VCaP (cell line): ENCODE measurements at regions not wholly inside any gene's neighbourhood (a gene's known extent, or its start where the extent isn't known, plus 50 kb on each side); places are given as distances from the start of the nearest gene placed in this dataset.

Experiments used
- H3K27ac ChIP-seq: fragments of 450-650 bp; 2 replicates; pipeline ENCODE4 v1.5.1; 2017
- TF ChIP-seq, protein P1 (sequence below): fragments of 450-650 bp; conservative IDR thresholded peaks from 2 replicates; pipeline ENCODE4 v1.5.1; 2017; ENCODE audit warnings: mild to moderate bottlenecking, moderate library complexity

DNA sequence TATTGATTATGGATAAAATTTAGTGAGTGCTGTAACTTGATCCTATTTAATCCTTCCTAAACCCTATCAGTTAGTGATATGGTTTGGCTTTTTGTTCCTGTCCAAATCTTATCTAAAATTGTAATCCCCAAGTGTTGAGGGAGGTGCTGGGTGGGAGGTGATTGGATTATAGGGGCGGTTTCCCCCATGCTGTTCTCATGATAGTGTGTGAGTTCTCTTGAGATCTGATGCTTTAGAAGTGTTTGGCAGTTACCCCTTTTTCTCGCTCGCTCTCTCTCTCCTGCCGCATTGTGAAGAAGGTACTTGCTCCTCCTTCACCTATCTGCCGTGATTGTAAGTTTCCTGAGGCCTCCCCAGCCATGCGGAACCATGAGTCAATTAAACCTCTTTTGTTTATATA is 134.0 kb upstream of the SUCLG2 start:
- TF ChIP-seq, protein P1, sequence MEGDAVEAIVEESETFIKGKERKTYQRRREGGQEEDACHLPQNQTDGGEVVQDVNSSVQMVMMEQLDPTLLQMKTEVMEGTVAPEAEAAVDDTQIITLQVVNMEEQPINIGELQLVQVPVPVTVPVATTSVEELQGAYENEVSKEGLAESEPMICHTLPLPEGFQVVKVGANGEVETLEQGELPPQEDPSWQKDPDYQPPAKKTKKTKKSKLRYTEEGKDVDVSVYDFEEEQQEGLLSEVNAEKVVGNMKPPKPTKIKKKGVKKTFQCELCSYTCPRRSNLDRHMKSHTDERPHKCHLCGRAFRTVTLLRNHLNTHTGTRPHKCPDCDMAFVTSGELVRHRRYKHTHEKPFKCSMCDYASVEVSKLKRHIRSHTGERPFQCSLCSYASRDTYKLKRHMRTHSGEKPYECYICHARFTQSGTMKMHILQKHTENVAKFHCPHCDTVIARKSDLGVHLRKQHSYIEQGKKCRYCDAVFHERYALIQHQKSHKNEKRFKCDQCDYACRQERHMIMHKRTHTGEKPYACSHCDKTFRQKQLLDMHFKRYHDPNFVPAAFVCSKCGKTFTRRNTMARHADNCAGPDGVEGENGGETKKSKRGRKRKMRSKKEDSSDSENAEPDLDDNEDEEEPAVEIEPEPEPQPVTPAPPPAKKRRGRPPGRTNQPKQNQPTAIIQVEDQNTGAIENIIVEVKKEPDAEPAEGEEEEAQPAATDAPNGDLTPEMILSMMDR, result no peak

DNA sequence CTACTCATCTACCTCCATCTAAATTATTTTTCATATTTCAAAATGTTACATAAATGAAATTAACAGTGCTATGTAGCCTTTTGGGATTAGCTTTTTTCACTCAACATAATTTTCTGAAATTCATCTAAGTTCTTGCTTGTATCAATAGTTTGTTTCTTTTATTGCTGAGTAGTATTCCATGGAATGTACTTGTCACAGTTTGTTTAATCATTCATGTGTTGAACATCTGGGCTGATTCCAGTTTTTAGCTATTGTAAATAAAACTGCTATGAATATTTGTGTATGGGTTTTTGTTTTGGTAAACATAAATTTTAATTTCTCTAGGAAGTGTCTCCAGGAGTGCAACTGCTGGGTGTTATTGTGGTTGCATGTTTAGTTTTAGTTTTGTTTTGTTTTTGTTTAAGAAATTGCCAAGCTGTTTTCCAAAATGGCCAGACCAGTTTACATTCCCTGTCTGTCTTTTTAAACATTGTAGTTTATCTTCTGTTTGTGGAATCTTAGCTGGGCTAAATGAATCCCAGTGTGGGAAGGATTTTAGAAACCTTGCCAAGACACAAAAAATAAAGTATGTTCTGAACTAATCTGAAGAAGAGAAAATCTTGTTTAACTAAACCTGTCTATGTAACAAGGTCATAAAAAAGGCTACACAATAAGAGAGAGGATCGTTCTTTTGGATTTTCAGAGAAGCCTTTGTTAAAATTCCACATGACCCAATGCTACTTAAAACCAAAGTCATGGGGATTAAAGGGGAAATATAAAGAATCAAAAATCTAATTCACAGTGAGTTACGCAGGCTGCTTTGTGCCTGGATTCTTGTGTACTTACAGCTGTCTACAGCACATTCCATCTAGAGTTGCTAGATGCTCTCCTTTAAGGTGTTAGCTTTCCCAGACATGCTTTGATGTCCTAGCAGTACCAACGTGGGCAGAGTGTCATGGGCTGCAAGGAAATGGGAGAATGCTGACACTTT is 129.2 kb upstream of the SUCLG2 start:
- TF ChIP-seq, protein P1, result no peak
- H3K27ac ChIP-seq, result no peak overlapping the region

More for the DNA sequence above, 134.0 kb upstream of the SUCLG2 start:
- H3K27ac ChIP-seq, result no peak overlapping the region

DNA sequence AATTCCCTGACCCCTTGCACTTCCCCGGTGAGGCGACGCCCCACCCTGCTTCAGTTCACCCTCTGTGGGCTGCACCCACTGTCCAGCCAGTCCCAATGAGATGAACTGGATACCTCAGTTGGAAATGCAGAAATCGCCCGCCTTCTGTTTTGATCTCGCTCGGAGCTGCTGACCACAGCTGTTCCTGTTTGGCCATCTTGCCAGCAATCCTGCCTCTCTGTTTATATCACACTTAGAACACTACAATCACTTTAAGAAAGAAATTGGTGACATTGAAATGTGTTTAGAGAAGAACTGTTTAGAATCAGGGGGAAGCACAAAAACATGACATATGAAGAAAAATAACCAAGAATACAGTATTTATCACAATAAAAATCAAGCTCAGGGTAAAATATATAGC is 127.5 kb upstream of the SUCLG2 start:
- TF ChIP-seq, protein P1, result no peak
- no peak overlapping the region for H3K27ac ChIP-seq

- TF ChIP-seq, protein P1, result no peak
- no peak overlapping the region for H3K27ac ChIP-seq
Observed at GRCh38 chr3:67781218-67781617, 126.8 kb upstream of the SUCLG2 start.

DNA sequence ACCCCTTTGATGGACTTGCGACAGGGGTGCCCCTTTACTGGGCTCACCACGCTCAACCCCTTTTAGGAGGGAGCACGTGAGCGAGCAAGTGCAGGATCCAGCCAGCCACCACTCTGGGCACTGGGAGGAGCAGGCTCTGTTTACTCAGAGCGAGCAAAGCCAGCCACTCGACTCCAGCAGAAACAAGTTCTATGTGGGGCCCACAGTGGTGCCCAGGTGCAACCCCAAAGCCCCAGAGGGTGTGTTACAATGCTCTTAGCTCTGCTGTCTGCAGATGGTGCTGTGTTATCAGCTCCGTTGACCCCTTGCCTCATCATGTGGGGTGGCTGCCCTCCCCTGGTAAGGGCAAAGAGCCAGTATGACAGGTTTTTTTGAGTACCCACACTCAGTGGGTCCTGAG is 120.3 kb upstream of the SUCLG2 start:
- H3K27ac ChIP-seq, result no peak overlapping the region
- TF ChIP-seq, protein P1, result no peak

DNA sequence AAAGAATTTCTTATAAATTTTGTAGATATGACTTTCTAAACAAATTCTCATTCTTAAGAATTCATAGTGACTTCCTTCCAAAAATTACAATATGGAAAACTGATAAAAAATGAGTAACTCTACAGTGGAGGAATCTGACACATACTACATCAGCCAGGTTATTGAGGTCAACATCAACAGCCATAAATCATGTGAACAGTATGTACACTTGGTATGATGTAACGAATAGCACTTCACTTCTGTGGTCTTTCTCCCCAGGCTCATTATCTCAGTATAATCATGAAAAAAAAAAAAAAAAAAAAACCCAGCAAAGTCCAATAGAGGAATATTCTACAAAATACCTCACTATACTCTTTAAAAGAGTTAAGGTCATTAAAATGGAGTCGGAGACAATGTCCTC is 111.2 kb upstream of the SUCLG2 start:
- TF ChIP-seq, protein P1, result no peak
- H3K27ac ChIP-seq, result no peak overlapping the region

- TF ChIP-seq, protein P1, result no peak
- no peak overlapping the region for H3K27ac ChIP-seq
Observed at GRCh38 chr3:67745296-67745695, 90.9 kb upstream of the SUCLG2 start.
